HFF-Myc (cell line): ENCODE measurements at regions not wholly inside any gene's neighbourhood (a gene's known extent, or its start where the extent isn't known, plus 50 kb on each side); places are given as distances from the start of the nearest gene placed in this dataset.
"Not testable (repeated sequence)": the region's sequence is repeated elsewhere in the genome, so short reads cannot be mapped to it uniquely, and the experiment has no call there.

ENCODE experiments used
- DNase-seq: peaks from one replicate; pipeline ENCODE4 v3.0.0-alpha.2; 2011; ENCODE audit warnings: low read depth; ENCODE audit errors: extremely low read depth
- H3K4me3 ChIP-seq: replicated peaks from 2 replicates; pipeline ENCODE4 v1.5.1; 2011; ENCODE audit warnings: low read depth, mild to moderate bottlenecking, control low read depth, low read length
- CTCF ChIP-seq: IDR thresholded peaks from 2 replicates; pipeline ENCODE4 v1.5.1; 2012; ENCODE audit warnings: mild to moderate bottlenecking, low read depth, low read length, control low read depth; ENCODE audit errors: missing control alignments

- no peak overlapping the region for H3K4me3 ChIP-seq
- no peak for TF ChIP-seq CTCF
- DNase-seq, result no peak
Measured at GRCh38 chr20:47960277-47960676, 175.0 kb upstream of the SULF2 start.

- DNase-seq, result peak; percentile 85
- not testable (repeated sequence) for H3K4me3 ChIP-seq
Measured at GRCh38 chr20:47957989-47958801, 172.9 kb upstream of the SULF2 start.

- TF ChIP-seq CTCF, result no peak
- no peak overlapping the region for H3K4me3 ChIP-seq
- no peak for DNase-seq
Measured at GRCh38 chr20:47957135-47957534, 171.9 kb upstream of the SULF2 start.

GRCh38 chr20:47956268-47956995 lies 171.2 kb upstream of the SULF2 start:
- no peak overlapping the region for H3K4me3 ChIP-seq
- no peak for DNase-seq
- TF ChIP-seq CTCF, result no peak

- no peak for DNase-seq
- TF ChIP-seq CTCF, result no peak
- no peak overlapping the region for H3K4me3 ChIP-seq
Measured at GRCh38 chr20:47953471-47953870, 168.2 kb upstream of the SULF2 start.

GRCh38 chr20:47952023-47952564 lies 166.8 kb upstream of the SULF2 start:
- H3K4me3 ChIP-seq, result no peak overlapping the region
- no peak for DNase-seq
- TF ChIP-seq CTCF, result no peak

- DNase-seq, result no peak
- H3K4me3 ChIP-seq, result no peak overlapping the region
- no peak for TF ChIP-seq CTCF
Measured at GRCh38 chr20:47951521-47951971, 166.3 kb upstream of the SULF2 start.
